ENCODE measurements at regions not wholly inside any gene's neighbourhood (a gene's known extent, or its start where the extent isn't known, plus 50 kb on each side); places are given as distances from the start of the nearest gene placed in this dataset.

- no peaks in the 10 kb centered on the region for H3K79me2 ChIP-seq (ENCODE audit: insufficient read depth, low read length)
- no peak overlapping the region for H3K9ac ChIP-seq (ENCODE audit: low read depth, low read length)
- H3K4me2 ChIP-seq (ENCODE audit: insufficient read depth, low read length), result no peak overlapping the region
- no peaks in the 10 kb centered on the region for H3K9me3 ChIP-seq (ENCODE audit: insufficient read depth, low read length, severe bottlenecking)
- peak; percentile 59; the same call in 2 of the 3 replicates for ATAC-seq (ENCODE audit: insufficient read depth, low read depth)
- no peak overlapping the region for H3K27ac ChIP-seq (ENCODE audit: low read length)
- H3K27me3 ChIP-seq (ENCODE audit: insufficient read depth, low read length, poor library complexity), result no peaks in the 10 kb centered on the region
- H3K36me3 ChIP-seq (ENCODE audit: insufficient read depth, low read length), result no peaks in the 10 kb centered on the region
- no peak for DNase-seq
- H4K20me1 ChIP-seq (ENCODE audit: insufficient read depth, low read length), result no peaks in the 10 kb centered on the region
- H2AFZ ChIP-seq (ENCODE audit: low read depth, low read length), result peak overlapping the region; percentile 27; the same call in 1 of the 2 replicates
- H3K4me3 ChIP-seq (ENCODE audit: low read depth in 1 of 2, low read length in 2 of 2), result no peak overlapping the region
- TF ChIP-seq CTCF (IDR thresholded peaks at IDR 0.05; ENCODE audit: borderline replicate concordance, extremely low read depth, low read length, poor library complexity, severe bottlenecking) (no peak), EZH2 (IDR thresholded peaks at IDR 0.05; ENCODE audit: borderline replicate concordance, low read depth, low read length, severe bottlenecking) (no peak)
- peaks cover 3% of the 10 kb centered on the region; the same call in 1 of the 2 replicates for H3K4me1 ChIP-seq (ENCODE audit: insufficient read depth, low read length)
Observed at GRCh38 chr11:32526760-32527159, 56.9 kb upstream of the EIF3M start.

GRCh38 chr11:32511926-32512325 is 71.7 kb upstream of the EIF3M start:
- no peak for DNase-seq

GRCh38 chr11:32510039-32510438 is 73.6 kb upstream of the EIF3M start:
- H3K9ac ChIP-seq (ENCODE audit: low read depth, low read length), result no peak overlapping the region
- no peaks in the 10 kb centered on the region for H3K9me3 ChIP-seq (ENCODE audit: insufficient read depth, low read length, severe bottlenecking)
- no peaks in the 10 kb centered on the region for H4K20me1 ChIP-seq (ENCODE audit: insufficient read depth, low read length)
- ATAC-seq (ENCODE audit: insufficient read depth, low read depth), result no peak; the same call in 2 of the 3 replicates
- DNase-seq, result no peak
- no peak overlapping the region for H3K4me3 ChIP-seq (ENCODE audit: low read depth in 1 of 2, low read length in 2 of 2)
- H3K4me1 ChIP-seq (ENCODE audit: insufficient read depth, low read length), result peaks cover 7% of the 10 kb centered on the region
- H3K36me3 ChIP-seq (ENCODE audit: insufficient read depth, low read length), result no peaks in the 10 kb centered on the region
- H3K27me3 ChIP-seq (ENCODE audit: insufficient read depth, low read length, poor library complexity), result no peaks in the 10 kb centered on the region
- no peak overlapping the region for H3K4me2 ChIP-seq (ENCODE audit: insufficient read depth, low read length)
- TF ChIP-seq CTCF (IDR thresholded peaks at IDR 0.05; ENCODE audit: borderline replicate concordance, extremely low read depth, low read length, poor library complexity, severe bottlenecking) (no peak), EZH2 (IDR thresholded peaks at IDR 0.05; ENCODE audit: borderline replicate concordance, low read depth, low read length, severe bottlenecking) (no peak)
- no peaks in the 10 kb centered on the region for H3K79me2 ChIP-seq (ENCODE audit: insufficient read depth, low read length)
- H2AFZ ChIP-seq (ENCODE audit: low read depth, low read length), result no peak overlapping the region
- H3K27ac ChIP-seq (ENCODE audit: low read length), result no peak overlapping the region

More at GRCh38 chr11:32511926-32512325, 71.7 kb upstream of the EIF3M start:
- Histone ChIP-seq H3K79me2 (ENCODE audit: insufficient read depth, low read length) (no peaks in the 10 kb centered on the region), H2AFZ (ENCODE audit: low read depth, low read length) (peak overlapping the region; percentile 55), H3K9me3 (ENCODE audit: insufficient read depth, low read length, severe bottlenecking) (no peaks in the 10 kb centered on the region), H4K20me1 (ENCODE audit: insufficient read depth, low read length) (no peaks in the 10 kb centered on the region), H3K9ac (ENCODE audit: low read depth, low read length) (no peak overlapping the region), H3K27me3 (ENCODE audit: insufficient read depth, low read length, poor library complexity) (no peaks in the 10 kb centered on the region), H3K4me2 (ENCODE audit: insufficient read depth, low read length) (no peak overlapping the region), H3K27ac (ENCODE audit: low read length) (no peak overlapping the region), H3K36me3 (ENCODE audit: insufficient read depth, low read length) (no peaks in the 10 kb centered on the region), H3K4me1 (ENCODE audit: insufficient read depth, low read length) (peaks cover 7% of the 10 kb centered on the region), H3K4me3 (ENCODE audit: low read depth in 1 of 2, low read length in 2 of 2) (no peak overlapping the region)
- TF ChIP-seq EZH2 (IDR thresholded peaks at IDR 0.05; ENCODE audit: borderline replicate concordance, low read depth, low read length, severe bottlenecking), result no peak
- no peak for TF ChIP-seq CTCF (IDR thresholded peaks at IDR 0.05; ENCODE audit: borderline replicate concordance, extremely low read depth, low read length, poor library complexity, severe bottlenecking)
- peak; percentile 59; the same call in 2 of the 3 replicates for ATAC-seq (ENCODE audit: insufficient read depth, low read depth)

DNA sequence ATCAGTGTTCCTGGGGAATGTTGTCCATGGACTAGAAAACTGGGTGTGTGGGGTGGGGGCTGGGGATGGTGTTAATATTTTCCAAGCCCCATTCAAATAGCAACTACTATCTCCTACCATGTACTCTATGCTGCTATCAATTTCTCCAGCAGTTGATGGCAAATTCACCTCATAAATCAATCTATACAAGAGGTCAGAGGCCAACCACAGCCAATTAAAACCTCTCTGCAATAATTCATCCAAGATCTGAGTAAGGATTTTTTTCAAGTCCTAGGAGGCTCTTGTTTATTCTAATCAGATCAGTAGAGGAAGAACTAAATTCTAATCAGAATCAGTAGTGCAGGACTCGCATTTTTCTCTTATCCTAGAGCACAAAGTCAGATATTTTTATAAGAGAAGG is 73.4 kb upstream of the WT1 start:
- H3K27ac ChIP-seq (ENCODE audit: low read length), result no peak overlapping the region
- no peak overlapping the region for H3K9ac ChIP-seq (ENCODE audit: low read depth, low read length)
- no peaks in the 10 kb centered on the region for H3K79me2 ChIP-seq (ENCODE audit: insufficient read depth, low read length)
- H4K20me1 ChIP-seq (ENCODE audit: insufficient read depth, low read length), result no peaks in the 10 kb centered on the region
- H3K4me1 ChIP-seq (ENCODE audit: insufficient read depth, low read length), result peaks cover 7% of the 10 kb centered on the region
- no peak for DNase-seq
- H3K9me3 ChIP-seq (ENCODE audit: insufficient read depth, low read length, severe bottlenecking), result no peaks in the 10 kb centered on the region
- no peaks in the 10 kb centered on the region for H3K36me3 ChIP-seq (ENCODE audit: insufficient read depth, low read length)
- ATAC-seq (ENCODE audit: insufficient read depth, low read depth), result no peak
- H3K27me3 ChIP-seq (ENCODE audit: insufficient read depth, low read length, poor library complexity), result no peaks in the 10 kb centered on the region
- no peak overlapping the region for H3K4me3 ChIP-seq (ENCODE audit: low read depth in 1 of 2, low read length in 2 of 2)
- H2AFZ ChIP-seq (ENCODE audit: low read depth, low read length), result no peak overlapping the region
- H3K4me2 ChIP-seq (ENCODE audit: insufficient read depth, low read length), result no peak overlapping the region
- TF ChIP-seq CTCF (IDR thresholded peaks at IDR 0.05; ENCODE audit: borderline replicate concordance, extremely low read depth, low read length, poor library complexity, severe bottlenecking), result no peak
- TF ChIP-seq EZH2 (IDR thresholded peaks at IDR 0.05; ENCODE audit: borderline replicate concordance, low read depth, low read length, severe bottlenecking), result no peak

Data from DND-41 (cell line).